Endodermal cell (in vitro differentiated cells): ENCODE measurements at regions not wholly inside any gene's neighbourhood (a gene's known extent, or its start where the extent isn't known, plus 50 kb on each side); places are given as distances from the start of the nearest gene placed in this dataset.
"Not testable (repeated sequence)": the region's sequence is repeated elsewhere in the genome, so short reads cannot be mapped to it uniquely, and the experiment has no call there.

Experiments
- DNase-seq: peaks from one replicate; pipeline ENCODE4 v3.0.0-alpha.2; 2017
- H3K27ac ChIP-seq: 2 replicates; pipeline ENCODE4 v1.5.1; 2013; ENCODE audit warnings: mild to moderate bottlenecking, low read depth, low read length, moderate library complexity
- H3K27me3 ChIP-seq: 2 replicates; pipeline ENCODE4 v1.6.1; 2013; ENCODE audit warnings: mild to moderate bottlenecking, low read length, moderate library complexity; ENCODE audit not compliant: insufficient read depth, control insufficient read depth, poor library complexity, severe bottlenecking
- H3K36me3 ChIP-seq: 2 replicates; pipeline ENCODE4 v1.7.0; 2013; ENCODE audit warnings: mild to moderate bottlenecking, low read length, moderate library complexity; ENCODE audit not compliant: control insufficient read depth, insufficient read depth
- H3K4me1 ChIP-seq: one replicate; pipeline ENCODE4 v1.7.0; 2013; ENCODE audit warnings: low read length; ENCODE audit not compliant: control insufficient read depth, insufficient read depth
- H3K4me3 ChIP-seq: 2 replicates; pipeline ENCODE4 v1.5.1; 2013; ENCODE audit warnings: mild to moderate bottlenecking, low read length, moderate library complexity
- H3K9ac ChIP-seq: 2 replicates; pipeline ENCODE4 v1.6.1; 2013; ENCODE audit warnings: mild to moderate bottlenecking, low read length, moderate library complexity; ENCODE audit not compliant: poor library complexity, severe bottlenecking; ENCODE audit errors: extremely low read depth
- H3K9me3 ChIP-seq: 2 replicates; pipeline ENCODE4 v1.6.1; 2013; ENCODE audit warnings: mild to moderate bottlenecking, low read length, moderate library complexity; ENCODE audit not compliant: control insufficient read depth
- H3K27ac Mint-ChIP-seq: 2 replicates; pipeline ENCODE4 v1.8.0; 2020; ENCODE audit warnings: mixed read lengths
- H3K27me3 Mint-ChIP-seq: 2 replicates; pipeline ENCODE4 v1.8.0; 2021; ENCODE audit warnings: mild to moderate bottlenecking, mixed read lengths; ENCODE audit not compliant: insufficient read depth
- H3K36me3 Mint-ChIP-seq: 2 replicates; pipeline ENCODE4 v1.8.0; 2020; ENCODE audit warnings: low read depth, mixed read lengths
- H3K4me1 Mint-ChIP-seq: 2 replicates; pipeline ENCODE4 v1.8.0; 2020; ENCODE audit warnings: mixed read lengths
- H3K4me3 Mint-ChIP-seq: 2 replicates; pipeline ENCODE4 v1.8.0; 2020; ENCODE audit warnings: mild to moderate bottlenecking, moderate library complexity, mixed read lengths
- H3K9me3 Mint-ChIP-seq: 2 replicates; pipeline ENCODE4 v1.8.0; 2020; ENCODE audit warnings: mild to moderate bottlenecking, mixed read lengths
- WGBS, 2 experiments: methylation state at CpG; one replicate each; pipeline versions ENCODE4 v1.1.5 to v1.1.7; 2013; ENCODE audit warnings: missing lambda C conversion rate in 2 of 2, mixed read lengths in 1 of 2; ENCODE audit not compliant: insufficient coverage in 1 of 2, insufficient read length in 1 of 2; 5-methylcytosine and 5-hydroxymethylcytosine counted together
- TF ChIP-seq, protein P1 (sequence below): fragments of 200-600 bp; sonication (generic); conservative IDR thresholded peaks from 2 replicates; pipeline ENCODE4 v1.5.0; 2021; ENCODE audit warnings: antibody characterized with exemption, mild to moderate bottlenecking

GRCh38 chr6:74256781-74257180 is 560.8 kb downstream of the CD109 start:
- Histone ChIP-seq H3K4me1 (no peaks in the 10 kb centered on the region), H3K36me3 (no peaks in the 10 kb centered on the region), H3K4me3 (no peak overlapping the region), H3K27ac (no peak overlapping the region), H3K9me3 (peaks cover 6% of the 10 kb centered on the region), H3K9ac (no peak overlapping the region), H3K27me3 (no peaks in the 10 kb centered on the region)
- Mint-ChIP-seq H3K9me3 (peaks cover 17% of the 10 kb centered on the region), H3K36me3 (peaks cover 2% of the 10 kb centered on the region), H3K27me3 (no peaks in the 10 kb centered on the region), H3K4me1 (no peaks in the 10 kb centered on the region), H3K27ac (no peak overlapping the region), H3K4me3 (no peak overlapping the region)
- 90 to 100% methylated on average over 1 to 2 of the region's 2 CpGs for WGBS, 2 experiments
- TF ChIP-seq, protein P1, sequence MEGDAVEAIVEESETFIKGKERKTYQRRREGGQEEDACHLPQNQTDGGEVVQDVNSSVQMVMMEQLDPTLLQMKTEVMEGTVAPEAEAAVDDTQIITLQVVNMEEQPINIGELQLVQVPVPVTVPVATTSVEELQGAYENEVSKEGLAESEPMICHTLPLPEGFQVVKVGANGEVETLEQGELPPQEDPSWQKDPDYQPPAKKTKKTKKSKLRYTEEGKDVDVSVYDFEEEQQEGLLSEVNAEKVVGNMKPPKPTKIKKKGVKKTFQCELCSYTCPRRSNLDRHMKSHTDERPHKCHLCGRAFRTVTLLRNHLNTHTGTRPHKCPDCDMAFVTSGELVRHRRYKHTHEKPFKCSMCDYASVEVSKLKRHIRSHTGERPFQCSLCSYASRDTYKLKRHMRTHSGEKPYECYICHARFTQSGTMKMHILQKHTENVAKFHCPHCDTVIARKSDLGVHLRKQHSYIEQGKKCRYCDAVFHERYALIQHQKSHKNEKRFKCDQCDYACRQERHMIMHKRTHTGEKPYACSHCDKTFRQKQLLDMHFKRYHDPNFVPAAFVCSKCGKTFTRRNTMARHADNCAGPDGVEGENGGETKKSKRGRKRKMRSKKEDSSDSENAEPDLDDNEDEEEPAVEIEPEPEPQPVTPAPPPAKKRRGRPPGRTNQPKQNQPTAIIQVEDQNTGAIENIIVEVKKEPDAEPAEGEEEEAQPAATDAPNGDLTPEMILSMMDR = no peak
- no peak for DNase-seq

DNA sequence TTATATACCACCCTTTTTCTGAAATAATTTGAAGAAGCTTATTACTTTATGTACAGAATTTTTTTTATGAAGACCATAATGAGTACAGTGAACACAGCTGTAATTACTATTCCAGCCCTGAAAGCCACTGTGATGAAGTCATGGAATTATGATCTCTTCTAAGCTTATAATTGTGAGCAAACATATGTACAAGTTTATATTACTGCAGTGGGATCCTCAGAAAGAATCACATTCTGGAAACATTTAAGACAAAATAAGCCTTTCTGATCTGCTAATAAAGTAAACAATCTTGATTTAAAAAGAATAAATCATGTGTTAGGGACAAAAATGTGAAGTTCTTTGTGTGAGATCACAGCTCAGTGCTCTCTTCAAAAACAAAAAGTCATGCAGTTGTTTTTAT is 560.4 kb downstream of the CD109 start:
- H3K27me3 ChIP-seq = no peaks in the 10 kb centered on the region
- H3K4me1 Mint-ChIP-seq = no peaks in the 10 kb centered on the region
- peaks cover 6% of the 10 kb centered on the region for H3K9me3 ChIP-seq
- H3K4me1 ChIP-seq = no peaks in the 10 kb centered on the region
- H3K9me3 Mint-ChIP-seq = peaks cover 17% of the 10 kb centered on the region
- no peaks in the 10 kb centered on the region for H3K27me3 Mint-ChIP-seq
- H3K4me3 ChIP-seq = no peak overlapping the region
- no peak overlapping the region for H3K9ac ChIP-seq
- no peak overlapping the region for H3K27ac Mint-ChIP-seq
- DNase-seq = no peak
- no peak overlapping the region for H3K4me3 Mint-ChIP-seq
- no peak overlapping the region for H3K27ac ChIP-seq
- peaks cover 2% of the 10 kb centered on the region for H3K36me3 Mint-ChIP-seq
- H3K36me3 ChIP-seq = no peaks in the 10 kb centered on the region
- TF ChIP-seq, protein P1 = no peak

- H3K27me3 Mint-ChIP-seq, H3K4me3 ChIP-seq, H3K36me3 ChIP-seq, H3K9me3 ChIP-seq, DNase-seq, H3K9ac ChIP-seq, H3K27ac ChIP-seq, H3K4me3 Mint-ChIP-seq, H3K4me1 ChIP-seq, H3K27me3 ChIP-seq, H3K27ac Mint-ChIP-seq, H3K4me1 Mint-ChIP-seq, H3K36me3 Mint-ChIP-seq: not testable (repeated sequence)
- WGBS, 2 experiments = 96 to 100% methylated on average over 2 to 24 of the region's 24 CpGs
- H3K9me3 Mint-ChIP-seq = peaks cover 17% of the 10 kb centered on the region
These were observed 559.0 kb downstream of the CD109 start for GRCh38 chr6:74255007-74255406.

- H3K27ac Mint-ChIP-seq, H3K36me3 ChIP-seq, H3K9me3 ChIP-seq, H3K27me3 ChIP-seq, H3K9ac ChIP-seq, H3K4me3 Mint-ChIP-seq, H3K27ac ChIP-seq, DNase-seq, H3K36me3 Mint-ChIP-seq, H3K4me3 ChIP-seq, H3K27me3 Mint-ChIP-seq, H3K4me1 ChIP-seq, H3K4me1 Mint-ChIP-seq: not testable (repeated sequence)
- 91% methylated on average over 1 of the region's 1 CpG; no CpG with 5 or more reads in 1 of the 2 experiments for WGBS, 2 experiments
- H3K9me3 Mint-ChIP-seq = peaks cover 17% of the 10 kb centered on the region
These were observed 558.1 kb downstream of the CD109 start for GRCh38 chr6:74254147-74254546.
